Neural cell (in vitro differentiated cells): ENCODE measurements at regions not wholly inside any gene's neighbourhood (a gene's known extent, or its start where the extent isn't known, plus 50 kb on each side); places are given as distances from the start of the nearest gene placed in this dataset.
"Not testable (repeated sequence)": the region's sequence is repeated elsewhere in the genome, so short reads cannot be mapped to it uniquely, and the experiment has no call there.

Source experiments
- EP300 ChIP-seq: fragments of 450-650 bp; conservative IDR thresholded peaks from 2 replicates; pipeline ENCODE4 v1.6.1; 2014; ENCODE audit warnings: antibody characterized with exemption, mild to moderate bottlenecking, moderate library complexity; ENCODE audit not compliant: poor library complexity, severe bottlenecking
- EZH2 ChIP-seq: fragments of 200-600, 300-800 bp; shearing (Covaris generic), sonication (generic); IDR thresholded peaks from 2 replicates; pipeline ENCODE4 v1.6.1; 2014; ENCODE audit warnings: antibody characterized with exemption, low read length, borderline replicate concordance, mild to moderate bottlenecking; ENCODE audit not compliant: insufficient read depth, poor library complexity, severe bottlenecking
- SMC3 ChIP-seq: fragments of 450-650 bp; conservative IDR thresholded peaks from 2 replicates; pipeline ENCODE4 v1.6.1; 2014; ENCODE audit warnings: antibody characterized with exemption, mild to moderate bottlenecking, moderate library complexity; ENCODE audit not compliant: poor library complexity
- TF ChIP-seq, protein P1 (sequence below): fragments of 450-650 bp; IDR thresholded peaks from 2 replicates; pipeline ENCODE4 v1.5.1; 2014; ENCODE audit warnings: antibody characterized with exemption, mild to moderate bottlenecking, moderate library complexity; ENCODE audit not compliant: poor library complexity, severe bottlenecking

DNA sequence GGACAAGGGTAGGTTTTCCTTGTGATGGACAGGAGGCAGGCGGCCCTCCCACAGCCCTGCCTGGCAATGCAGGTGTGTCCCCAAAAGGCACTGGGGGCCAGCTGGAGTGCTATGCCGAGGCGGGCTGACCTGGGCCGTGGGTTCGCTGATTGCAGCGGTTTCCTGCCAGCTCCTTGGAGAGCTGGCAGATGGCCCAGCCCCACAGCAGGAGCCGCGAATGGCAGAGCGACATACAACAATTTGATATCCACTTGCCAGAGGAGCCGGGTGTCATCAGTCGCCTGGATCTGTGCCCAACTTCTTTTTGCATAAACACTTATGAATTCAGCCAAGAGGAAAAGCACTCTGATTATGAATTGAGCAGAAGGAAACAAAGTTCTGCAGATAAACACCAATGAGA is 210.8 kb upstream of the FRG2C start:
- TF ChIP-seq, protein P1, sequence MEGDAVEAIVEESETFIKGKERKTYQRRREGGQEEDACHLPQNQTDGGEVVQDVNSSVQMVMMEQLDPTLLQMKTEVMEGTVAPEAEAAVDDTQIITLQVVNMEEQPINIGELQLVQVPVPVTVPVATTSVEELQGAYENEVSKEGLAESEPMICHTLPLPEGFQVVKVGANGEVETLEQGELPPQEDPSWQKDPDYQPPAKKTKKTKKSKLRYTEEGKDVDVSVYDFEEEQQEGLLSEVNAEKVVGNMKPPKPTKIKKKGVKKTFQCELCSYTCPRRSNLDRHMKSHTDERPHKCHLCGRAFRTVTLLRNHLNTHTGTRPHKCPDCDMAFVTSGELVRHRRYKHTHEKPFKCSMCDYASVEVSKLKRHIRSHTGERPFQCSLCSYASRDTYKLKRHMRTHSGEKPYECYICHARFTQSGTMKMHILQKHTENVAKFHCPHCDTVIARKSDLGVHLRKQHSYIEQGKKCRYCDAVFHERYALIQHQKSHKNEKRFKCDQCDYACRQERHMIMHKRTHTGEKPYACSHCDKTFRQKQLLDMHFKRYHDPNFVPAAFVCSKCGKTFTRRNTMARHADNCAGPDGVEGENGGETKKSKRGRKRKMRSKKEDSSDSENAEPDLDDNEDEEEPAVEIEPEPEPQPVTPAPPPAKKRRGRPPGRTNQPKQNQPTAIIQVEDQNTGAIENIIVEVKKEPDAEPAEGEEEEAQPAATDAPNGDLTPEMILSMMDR, result not testable (repeated sequence)
- TF ChIP-seq EZH2, EP300, SMC3: not testable (repeated sequence)
